Testis (tissue), 2 donors: ENCODE measurements at regions not wholly inside any gene's neighbourhood (a gene's known extent, or its start where the extent isn't known, plus 50 kb on each side); places are given as distances from the start of the nearest gene placed in this dataset.

ENCODE experiments used
- DNase-seq: peaks from one replicate; pipeline ENCODE4 v3.0.0-alpha.2; 2019
- H3K27ac ChIP-seq, 2 donors: fragments of 200-600 bp; sonication (generic); one replicate each; pipeline ENCODE4 v1.5.1; 2019
- H3K27me3 ChIP-seq: fragments of 200-600 bp; sonication (generic); one replicate; pipeline ENCODE4 v1.5.1; 2019
- H3K36me3 ChIP-seq: fragments of 200-600 bp; sonication (generic); one replicate; pipeline ENCODE4 v1.5.1; 2017; ENCODE audit warnings: low read depth; ENCODE audit errors: missing control alignments
- H3K4me1 ChIP-seq: fragments of 200-600 bp; sonication (generic); one replicate; pipeline ENCODE4 v1.5.1; 2019
- H3K4me3 ChIP-seq, 2 donors: fragments of 200-600 bp; sonication (generic); one replicate each; pipeline ENCODE4 v1.5.1; 2017 to 2019
- H3K9me3 ChIP-seq: fragments of 200-600 bp; sonication (generic); one replicate; pipeline ENCODE4 v1.5.1; 2017
- CTCF ChIP-seq, 3 experiments: fragments of 450-650 bp in 2 of 3; fragments of 200-600 bp in 1 of 3; sonication (generic) in 1 of 3; IDR thresholded peaks; one replicate each; pipeline ENCODE4 v1.5.1; 2016 to 2019; ENCODE audit warnings: antibody characterized with exemption in 3 of 3, mild to moderate bottlenecking in 2 of 3, moderate library complexity in 1 of 3
- POLR2A ChIP-seq: fragments of 450-650 bp; IDR thresholded peaks from one replicate; pipeline ENCODE4 v1.6.1; 2017; ENCODE audit warnings: antibody characterized with exemption, mild to moderate bottlenecking, moderate library complexity
- WGBS, 2 donors: methylation state at CpG; one replicate each; pipeline ENCODE4 v1.1.5; 2018; 5-methylcytosine and 5-hydroxymethylcytosine counted together
- intact Hi-C: fragments of 100-400 bp; cut with DNase I; formaldehyde crosslinking; loops from one replicate; pipeline ENCODE4 v1.15.1; 2023; ENCODE audit warnings: low total_unique reads

DNA sequence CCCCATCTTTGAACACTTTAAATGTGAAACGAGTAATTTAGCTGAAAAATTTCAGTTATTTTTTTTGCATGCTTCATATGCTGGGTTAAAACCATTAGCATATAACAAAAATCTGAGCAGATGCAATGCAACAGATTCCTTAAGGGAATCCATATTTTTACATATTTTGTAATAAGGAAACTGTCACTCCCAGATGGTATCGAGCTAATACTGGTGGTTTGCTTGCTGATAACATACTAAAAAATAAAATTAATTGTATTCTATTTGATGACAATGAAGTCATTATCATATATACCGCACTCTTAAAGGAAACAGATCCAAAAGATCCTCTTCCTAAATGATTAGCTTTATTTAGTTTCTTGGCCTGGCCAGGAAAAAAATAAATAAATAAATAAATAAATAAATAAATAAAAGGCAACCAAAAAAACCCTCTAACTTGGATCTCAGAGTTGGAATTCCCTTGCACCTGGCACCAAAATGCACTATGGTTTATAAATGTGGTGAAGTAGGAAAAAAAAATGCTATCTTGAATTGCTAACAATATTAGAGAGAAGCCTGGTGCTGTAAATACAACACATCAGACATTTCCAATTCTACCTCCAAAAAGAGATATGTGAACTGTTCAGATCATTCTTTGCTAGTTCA lies 503.2 kb upstream of the ARRDC4 start:
- Histone ChIP-seq H3K9me3 (no peaks in the 10 kb centered on the region), H3K36me3 (no peaks in the 10 kb centered on the region), H3K4me3 (no peak overlapping the region), H3K4me1 (no peaks in the 10 kb centered on the region), H3K27me3 (no peaks in the 10 kb centered on the region), H3K27ac (no peak overlapping the region)
- 74 to 82% methylated on average over 3 of the region's 3 CpGs for WGBS, 2 donors
- no peak for DNase-seq
- intact Hi-C loops = no loop called here
- TF ChIP-seq CTCF (IDR thresholded peaks at IDR 0.05) (no peak), POLR2A (no peak)

- Histone ChIP-seq H3K4me3 (no peak overlapping the region), H3K27me3 (no peaks in the 10 kb centered on the region), H3K4me1 (no peaks in the 10 kb centered on the region), H3K36me3 (no peaks in the 10 kb centered on the region), H3K27ac (no peak overlapping the region), H3K9me3 (no peaks in the 10 kb centered on the region)
- 64 to 70% methylated on average over 1 of the region's 1 CpG for WGBS, 2 donors
- no peak for DNase-seq
- TF ChIP-seq POLR2A = no peak
- TF ChIP-seq CTCF (IDR thresholded peaks at IDR 0.05) = no peak
- intact Hi-C loops = no loop called here
These were observed 500.7 kb upstream of the ARRDC4 start for GRCh38 chr15:97459771-97460170.

GRCh38 chr15:97461226-97461625 lies 499.3 kb upstream of the ARRDC4 start:
- TF ChIP-seq CTCF (IDR thresholded peaks at IDR 0.05) (no peak), POLR2A (no peak)
- no peak for DNase-seq
- no peak overlapping the region for H3K27ac ChIP-seq
- H3K4me3 ChIP-seq = no peak overlapping the region
- H3K4me1 ChIP-seq = no peaks in the 10 kb centered on the region
- no peaks in the 10 kb centered on the region for H3K27me3 ChIP-seq
- intact Hi-C loops = no loop called here
- 29 to 56% methylated on average over 1 of the region's 1 CpG for WGBS, 2 donors
- H3K36me3 ChIP-seq = no peaks in the 10 kb centered on the region
- H3K9me3 ChIP-seq = no peaks in the 10 kb centered on the region

GRCh38 chr15:97463696-97464095 lies 496.8 kb upstream of the ARRDC4 start:
- Histone ChIP-seq H3K4me3 (no peak overlapping the region), H3K27ac (no peak overlapping the region), H3K4me1 (no peaks in the 10 kb centered on the region), H3K9me3 (no peaks in the 10 kb centered on the region), H3K36me3 (no peaks in the 10 kb centered on the region), H3K27me3 (no peaks in the 10 kb centered on the region)
- no peak for DNase-seq
- TF ChIP-seq CTCF (IDR thresholded peaks at IDR 0.05) = no peak
- no peak for TF ChIP-seq POLR2A
- intact Hi-C loops = no loop called here
- WGBS, 2 donors = 81 to 84% methylated on average over 4 of the region's 4 CpGs

DNA sequence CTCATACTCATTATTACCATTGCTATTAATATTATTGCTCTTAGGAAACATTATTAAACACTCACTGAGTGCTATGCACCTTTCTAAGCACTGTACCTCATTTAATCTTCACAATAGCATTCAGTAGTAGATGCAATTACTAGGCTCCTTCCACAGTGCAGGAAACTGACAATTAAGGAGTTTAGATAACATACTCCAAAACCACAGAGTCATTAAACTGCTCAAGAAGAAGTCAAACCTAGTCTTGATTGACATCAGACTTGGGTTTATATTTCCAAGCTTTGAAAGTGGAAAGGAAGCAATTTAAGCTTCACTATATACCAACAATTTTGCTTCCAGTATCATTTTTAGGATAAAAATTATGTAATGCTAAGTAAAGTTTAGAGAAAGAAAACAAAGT lies 490.1 kb upstream of the ARRDC4 start:
- Histone ChIP-seq H3K27me3 (no peaks in the 10 kb centered on the region), H3K9me3 (no peaks in the 10 kb centered on the region), H3K36me3 (no peaks in the 10 kb centered on the region), H3K27ac (no peak overlapping the region), H3K4me1 (no peaks in the 10 kb centered on the region), H3K4me3 (no peak overlapping the region)
- TF ChIP-seq POLR2A (no peak), CTCF (IDR thresholded peaks at IDR 0.05) (no peak)
- DNase-seq = no peak
- intact Hi-C loops = no loop called here
